K562 (cell line): ENCODE measurements at regions not wholly inside any gene's neighbourhood (a gene's known extent, or its start where the extent isn't known, plus 50 kb on each side); places are given as distances from the start of the nearest gene placed in this dataset.

ENCODE experiments used
- ATAC-seq: fragments of 200-7000 bp; cut with Tn5 transposase; 3 replicates; pipeline ENCODE4 v1.9.1; 2020; ENCODE audit warnings: moderate library complexity
- BruUV-seq: library from RNA; stranded (reverse); fragments of 400-500 nt; replicated peaks from 2 replicates; lab custom pipeline; 2021; lab: Mats Ljungman, UMichigan
- CTCF ChIA-PET: fragments of 300-600 bp; formaldehyde crosslinking; extraction: SDS; loops from one replicate; lab custom pipeline; 2021; ENCODE audit warnings: low intra/inter-chr PET ratio; lab: Yijun Ruan, JAX
- POLR2A ChIA-PET: fragments of 300-600, 350-650 bp; sonication (Branson Sonifier 250); formaldehyde crosslinking; extraction: SDS; loops from one replicate; lab custom pipeline; 2021; ENCODE audit warnings: antibody characterized with exemption, inconsistent platforms; lab: Yijun Ruan, JAX
- DNase-seq, 4 experiments: peaks; one replicate each; pipeline versions ENCODE4 v3.0.0 to v3.0.0-alpha.2; 2011 to 2018; ENCODE audit warnings: low spot score in 3 of 4, mixed read lengths in 3 of 4; ENCODE audit errors: extremely low read depth in 1 of 4
- FAIRE-seq: peaks from 2 replicates; lab custom pipeline; 2011; peaks lifted over from hg19 to GRCh38; lab: Jason Lieb, UNC
- H2AFZ ChIP-seq: 2 replicates; pipeline ENCODE4 v1.6.0; 2011; ENCODE audit warnings: low read depth, low read length, control low read depth, inconsistent platforms
- H3K27ac ChIP-seq: fragments of 200-600 bp; 3 replicates; pipeline ENCODE4 v1.8.0; 2011; ENCODE audit warnings: low read depth, mild to moderate bottlenecking, control low read depth, inconsistent platforms, low read length, moderate library complexity, mixed read lengths; ENCODE audit errors: extremely low read depth
- H3K27me3 ChIP-seq, 2 experiments: fragments of 300-600 bp in 1 of 2; 2 replicates in 1 of 2; 3 replicates in 1 of 2; pipeline versions ENCODE4 v1.6.0 to v1.8.0; 2011; ENCODE audit warnings: inconsistent platforms in 2 of 2, low read length in 2 of 2, mild to moderate bottlenecking in 1 of 2, mixed read lengths in 1 of 2, moderate library complexity in 1 of 2; ENCODE audit not compliant: control insufficient read depth in 2 of 2, insufficient read depth in 2 of 2
- H3K36me3 ChIP-seq: fragments of 300-600 bp; 3 replicates; pipeline ENCODE4 v1.8.0; 2011; ENCODE audit warnings: mild to moderate bottlenecking, low read length, inconsistent platforms; ENCODE audit not compliant: control insufficient read depth, insufficient read depth
- H3K4me1 ChIP-seq, 2 experiments: fragments of 200-600 bp in 1 of 2; replicated peaks in 1 of 2; 2 replicates in 1 of 2; 3 replicates in 1 of 2; pipeline versions ENCODE4 v1.5.1 to v1.8.0; 2011; ENCODE audit warnings: inconsistent platforms in 2 of 2, low read length in 2 of 2, mild to moderate bottlenecking in 1 of 2, mixed read lengths in 1 of 2, moderate library complexity in 1 of 2; ENCODE audit not compliant: control insufficient read depth in 2 of 2, insufficient read depth in 2 of 2
- H3K4me2 ChIP-seq: 2 replicates; pipeline ENCODE4 v1.6.1; 2011; ENCODE audit warnings: low read length, control low read depth, inconsistent platforms, mixed read lengths; ENCODE audit not compliant: insufficient read depth
- H3K4me3 ChIP-seq: fragments of 200-600 bp; sonication (generic), shearing (Covaris generic); 2 replicates; pipeline ENCODE4 v1.5.1; 2016; ENCODE audit warnings: control low read depth, inconsistent platforms
- H3K79me2 ChIP-seq: fragments of 200-600 bp; 3 replicates; pipeline ENCODE4 v1.8.0; 2011; ENCODE audit warnings: low read length, inconsistent platforms; ENCODE audit not compliant: control insufficient read depth, insufficient read depth
- H3K9ac ChIP-seq, 2 experiments: 2 replicates each; pipeline versions ENCODE4 v1.6.0 to v1.6.1; 2011; ENCODE audit warnings: low read depth in 2 of 2, low read length in 2 of 2, control low read depth in 1 of 2, inconsistent platforms in 1 of 2, mild to moderate bottlenecking in 1 of 2, mixed read lengths in 1 of 2; ENCODE audit not compliant: insufficient read depth in 1 of 2
- H3K9me1 ChIP-seq: one replicate; pipeline ENCODE4 v1.6.0; 2011; ENCODE audit warnings: inconsistent platforms, mild to moderate bottlenecking, low read length, moderate library complexity; ENCODE audit not compliant: control insufficient read depth, insufficient read depth
- H3K9me3 ChIP-seq: replicated peaks from 2 replicates; pipeline ENCODE4 v1.5.1; 2011; ENCODE audit warnings: low read depth, low read length, inconsistent platforms; ENCODE audit not compliant: control insufficient read depth, insufficient read depth
- H4K20me1 ChIP-seq: replicated peaks from 2 replicates; pipeline ENCODE4 v1.6.1; 2011; ENCODE audit warnings: low read length, inconsistent platforms, mixed read lengths; ENCODE audit not compliant: control insufficient read depth, insufficient read depth
- CBX8 ChIP-seq: fragments of 200-600 bp; sonication (generic); IDR thresholded peaks from 2 replicates; pipeline ENCODE4 v1.6.1; 2012; ENCODE audit warnings: borderline replicate concordance, mixed run types, low read depth, mild to moderate bottlenecking, moderate library complexity, mixed read lengths, low read length, control low read depth, inconsistent platforms; ENCODE audit not compliant: poor library complexity, severe bottlenecking; ENCODE audit errors: extremely low read depth
- CREB1 ChIP-seq, 2 experiments: sonication (generic) in 1 of 2; formaldehyde crosslinking in 1 of 2; IDR thresholded peaks; 2 replicates each; pipeline versions ENCODE4 v1.6.1 to v1.8.0; 2012 to 2022; ENCODE audit warnings: inconsistent platforms in 1 of 2, mild to moderate bottlenecking in 1 of 2, missing genetic modification reagents in 1 of 2, moderate library complexity in 1 of 2
- RNF2 ChIP-seq: sonication (generic); IDR thresholded peaks from 2 replicates; pipeline ENCODE4 v1.6.1; 2016
- SETDB1 ChIP-seq: IDR thresholded peaks from one replicate; pipeline ENCODE4 v1.6.1; 2012; ENCODE audit warnings: low read length, control low read depth, inconsistent platforms
- SMAD3 ChIP-seq: fragments of 450-650 bp; formaldehyde crosslinking; conservative IDR thresholded peaks from 2 replicates; pipeline ENCODE4 v1.4.0; 2020; ENCODE audit warnings: mild to moderate bottlenecking
- SRSF7 ChIP-seq: fragments of 200-400 bp; formaldehyde crosslinking; optimal IDR thresholded peaks from 2 replicates; pipeline ENCODE3; 2017; ENCODE audit warnings: mild to moderate bottlenecking, low read depth, low read length
- YBX1 ChIP-seq: fragments of 450-650 bp; IDR thresholded peaks from 2 replicates; pipeline ENCODE4 v1.7.1; 2016; ENCODE audit warnings: mild to moderate bottlenecking
- WGBS: fragments of 100-300 bp; shearing (Covaris generic); methylation state at CpG from one replicate; pipeline ENCODE4 v1.1.6; 2016; ENCODE audit warnings: low coverage, mixed read lengths; ENCODE audit not compliant: insufficient coverage; ENCODE audit errors: missing lambda C conversion rate; 5-methylcytosine and 5-hydroxymethylcytosine counted together
- in situ Hi-C: fragments of 300-500 bp; cut with MboI; formaldehyde crosslinking; loops from 4 replicates; pipeline ENCODE4 v1.15.0; 2018; ENCODE audit warnings: inconsistent platforms, mixed read lengths
- intact Hi-C: fragments of 100-400 bp; cut with micrococcal nuclease; formaldehyde crosslinking; loops from 2 replicates; pipeline ENCODE4 v1.14.2; 2022
- TF ChIP-seq, protein P1 (sequence below): sonication (generic); formaldehyde crosslinking; IDR thresholded peaks from 2 replicates; pipeline ENCODE4 v1.8.0; 2022; ENCODE audit warnings: mild to moderate bottlenecking, missing genetic modification reagents, borderline replicate concordance
- TF ChIP-seq, protein P2 (sequence below): fragments of 250-450 bp; sonication (Bioruptor Pico); IDR thresholded peaks from 2 replicates; pipeline ENCODE4 v1.5.0; 2020; ENCODE audit warnings: mild to moderate bottlenecking, borderline replicate concordance
- TF ChIP-seq, protein P3 (sequence below), 2 experiments: fragments of 250-450 bp in 1 of 2; fragments of 450-650 bp in 1 of 2; sonication (Bioruptor Pico) in 1 of 2; IDR thresholded peaks; 2 replicates each; pipeline versions ENCODE4 v1.6.1 to v1.8.0; 2016 to 2021; ENCODE audit warnings: mild to moderate bottlenecking in 2 of 2, moderate library complexity in 2 of 2, missing compliant biosample characterization in 1 of 2, missing genetic modification characterization in 1 of 2
- TF ChIP-seq, protein P4 (sequence below): sonication (generic); formaldehyde crosslinking; IDR thresholded peaks from 2 replicates; pipeline ENCODE4 v1.8.0; 2022; ENCODE audit warnings: missing genetic modification reagents, mild to moderate bottlenecking, moderate library complexity, borderline replicate concordance

DNA sequence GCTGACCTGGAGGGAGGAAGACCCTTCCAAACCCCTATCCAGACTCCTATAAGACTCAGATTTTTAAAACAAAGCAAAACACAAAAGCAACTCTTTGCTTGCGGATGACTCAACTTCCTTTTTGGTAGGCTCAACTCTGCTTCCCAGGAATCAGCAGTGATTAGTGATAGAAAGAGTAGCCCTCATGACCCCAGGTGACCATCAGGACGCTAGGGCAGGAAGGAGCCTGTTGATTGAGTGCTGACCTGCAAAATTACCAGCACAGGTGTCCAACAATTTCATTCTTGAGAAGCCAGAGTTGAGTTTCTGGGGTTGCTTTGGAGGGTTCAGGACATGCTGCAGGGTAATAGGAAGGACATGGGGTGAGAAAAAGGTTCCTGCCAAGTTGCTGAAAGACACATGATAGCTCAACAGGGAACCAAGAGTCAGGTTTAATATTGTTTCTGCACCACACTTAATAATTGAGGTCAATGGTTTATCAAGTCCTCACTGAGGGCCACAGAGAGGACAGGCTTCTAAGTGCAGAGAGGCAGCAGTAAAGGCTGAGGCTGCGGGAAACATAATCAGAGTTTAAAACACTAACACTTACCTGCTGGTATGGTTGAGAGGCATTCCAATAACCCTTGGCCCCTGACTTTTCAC is 67.4 kb upstream of the BMP2 start (continued):
- TF ChIP-seq, protein P1, sequence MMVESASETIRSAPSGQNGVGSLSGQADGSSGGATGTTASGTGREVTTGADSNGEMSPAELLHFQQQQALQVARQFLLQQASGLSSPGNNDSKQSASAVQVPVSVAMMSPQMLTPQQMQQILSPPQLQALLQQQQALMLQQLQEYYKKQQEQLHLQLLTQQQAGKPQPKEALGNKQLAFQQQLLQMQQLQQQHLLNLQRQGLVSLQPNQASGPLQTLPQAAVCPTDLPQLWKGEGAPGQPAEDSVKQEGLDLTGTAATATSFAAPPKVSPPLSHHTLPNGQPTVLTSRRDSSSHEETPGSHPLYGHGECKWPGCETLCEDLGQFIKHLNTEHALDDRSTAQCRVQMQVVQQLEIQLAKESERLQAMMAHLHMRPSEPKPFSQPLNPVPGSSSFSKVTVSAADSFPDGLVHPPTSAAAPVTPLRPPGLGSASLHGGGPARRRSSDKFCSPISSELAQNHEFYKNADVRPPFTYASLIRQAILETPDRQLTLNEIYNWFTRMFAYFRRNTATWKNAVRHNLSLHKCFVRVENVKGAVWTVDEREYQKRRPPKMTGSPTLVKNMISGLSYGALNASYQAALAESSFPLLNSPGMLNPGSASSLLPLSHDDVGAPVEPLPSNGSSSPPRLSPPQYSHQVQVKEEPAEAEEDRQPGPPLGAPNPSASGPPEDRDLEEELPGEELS (CRISPR knock-in tag), result no peak
- TF ChIP-seq SMAD3 (no peak), CREB1 (IDR thresholded peaks at IDR 0.05) (no peak), CREB1 (CRISPR knock-in tag; IDR thresholded peaks at IDR 0.05) (no peak)

DNA sequence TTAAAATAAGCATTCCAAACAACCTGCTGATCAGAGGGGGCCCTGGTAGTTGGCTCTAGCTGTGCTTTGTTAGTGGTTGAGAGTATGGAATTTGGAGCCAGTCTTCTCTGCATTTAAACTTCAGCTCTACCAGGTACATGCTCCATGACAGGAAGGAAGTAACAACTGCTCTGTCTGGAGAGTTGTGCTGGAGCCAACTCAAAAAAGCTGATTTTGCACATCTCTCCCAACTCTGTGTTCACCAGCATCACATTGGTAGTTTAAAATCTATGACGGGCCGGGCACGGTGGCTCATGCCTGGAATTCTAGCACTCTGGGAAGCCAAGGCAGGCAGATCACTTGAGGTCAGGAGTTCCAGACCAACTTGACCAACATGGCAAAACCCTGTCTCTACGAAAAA is 68.8 kb upstream of the BMP2 start:
- no peak for DNase-seq
- Histone ChIP-seq H3K9me3 (no peaks in the 10 kb centered on the region), H2AFZ (no peak overlapping the region), H3K4me2 (no peak overlapping the region), H3K4me3 (no peak overlapping the region), H3K27ac (no peak overlapping the region), H4K20me1 (no peaks in the 10 kb centered on the region), H3K27me3 (no peaks in the 10 kb centered on the region), H3K9me1 (no peaks in the 10 kb centered on the region), H3K79me2 (no peaks in the 10 kb centered on the region), H3K36me3 (no peaks in the 10 kb centered on the region), H3K4me1 (no peaks in the 10 kb centered on the region), H3K9ac (no peak overlapping the region)
- no TSS peak for BruUV-seq
- ChIA-PET POLR2A (interaction anchor here (0.6 kb wide), 1 partner anchor 326 kb away, joined by 4 read pairs; no protein-coding TSS in a partner anchor), CTCF (no interaction called here)
- ATAC-seq, result no peak
- no peak for FAIRE-seq
- in situ Hi-C loops (no loop called here), intact Hi-C loops (no loop called here)
- 0% methylated on average over 3 of the region's 4 CpGs for WGBS
- TF ChIP-seq, protein P2, sequence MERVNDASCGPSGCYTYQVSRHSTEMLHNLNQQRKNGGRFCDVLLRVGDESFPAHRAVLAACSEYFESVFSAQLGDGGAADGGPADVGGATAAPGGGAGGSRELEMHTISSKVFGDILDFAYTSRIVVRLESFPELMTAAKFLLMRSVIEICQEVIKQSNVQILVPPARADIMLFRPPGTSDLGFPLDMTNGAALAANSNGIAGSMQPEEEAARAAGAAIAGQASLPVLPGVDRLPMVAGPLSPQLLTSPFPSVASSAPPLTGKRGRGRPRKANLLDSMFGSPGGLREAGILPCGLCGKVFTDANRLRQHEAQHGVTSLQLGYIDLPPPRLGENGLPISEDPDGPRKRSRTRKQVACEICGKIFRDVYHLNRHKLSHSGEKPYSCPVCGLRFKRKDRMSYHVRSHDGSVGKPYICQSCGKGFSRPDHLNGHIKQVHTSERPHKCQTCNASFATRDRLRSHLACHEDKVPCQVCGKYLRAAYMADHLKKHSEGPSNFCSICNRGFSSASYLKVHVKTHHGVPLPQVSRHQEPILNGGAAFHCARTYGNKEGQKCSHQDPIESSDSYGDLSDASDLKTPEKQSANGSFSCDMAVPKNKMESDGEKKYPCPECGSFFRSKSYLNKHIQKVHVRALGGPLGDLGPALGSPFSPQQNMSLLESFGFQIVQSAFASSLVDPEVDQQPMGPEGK (CRISPR knock-in tag), result no peak
- TF ChIP-seq SRSF7 (no peak), RNF2 (no peak), CBX8 (no peak), SETDB1 (no peak), YBX1 (no peak)
- TF ChIP-seq, protein P3, sequence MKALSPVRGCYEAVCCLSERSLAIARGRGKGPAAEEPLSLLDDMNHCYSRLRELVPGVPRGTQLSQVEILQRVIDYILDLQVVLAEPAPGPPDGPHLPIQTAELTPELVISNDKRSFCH (CRISPR knock-in tag; IDR thresholded peaks at IDR 0.05), result no peak
- TF ChIP-seq, protein P3 (tag; IDR thresholded peaks at IDR 0.05), result no peak
- TF ChIP-seq, protein P4, sequence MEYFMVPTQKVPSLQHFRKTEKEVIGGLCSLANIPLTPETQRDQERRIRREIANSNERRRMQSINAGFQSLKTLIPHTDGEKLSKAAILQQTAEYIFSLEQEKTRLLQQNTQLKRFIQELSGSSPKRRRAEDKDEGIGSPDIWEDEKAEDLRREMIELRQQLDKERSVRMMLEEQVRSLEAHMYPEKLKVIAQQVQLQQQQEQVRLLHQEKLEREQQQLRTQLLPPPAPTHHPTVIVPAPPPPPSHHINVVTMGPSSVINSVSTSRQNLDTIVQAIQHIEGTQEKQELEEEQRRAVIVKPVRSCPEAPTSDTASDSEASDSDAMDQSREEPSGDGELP, result no peak
